Esophagus (tissue), 2 donors: ENCODE measurements at regions not wholly inside any gene's neighbourhood (a gene's known extent, or its start where the extent isn't known, plus 50 kb on each side); places are given as distances from the start of the nearest gene placed in this dataset.
"Not testable (repeated sequence)": the region's sequence is repeated elsewhere in the genome, so short reads cannot be mapped to it uniquely, and the experiment has no call there.

Source experiments
- H3K27ac ChIP-seq, 2 donors: one replicate each; pipeline ENCODE4 v1.5.1; 2013; ENCODE audit warnings: low read depth in 2 of 2, mild to moderate bottlenecking in 2 of 2, inconsistent platforms in 1 of 2, low read length in 1 of 2, moderate library complexity in 1 of 2
- H3K27me3 ChIP-seq, 2 donors: one replicate each; pipeline ENCODE4 v1.6.1; 2013; ENCODE audit warnings: low read length in 2 of 2, control low read depth in 1 of 2, mild to moderate bottlenecking in 1 of 2; ENCODE audit not compliant: insufficient read depth in 2 of 2, control insufficient read depth in 1 of 2
- H3K36me3 ChIP-seq, 2 donors: one replicate each; pipeline ENCODE4 v1.6.1; 2013; ENCODE audit warnings: low read length in 1 of 2; ENCODE audit not compliant: control insufficient read depth in 2 of 2, insufficient read depth in 2 of 2
- H3K4me1 ChIP-seq, 2 donors: one replicate each; pipeline ENCODE4 v1.6.1; 2013; ENCODE audit warnings: low read length in 1 of 2; ENCODE audit not compliant: control insufficient read depth in 2 of 2, insufficient read depth in 2 of 2
- H3K4me3 ChIP-seq, 2 donors: one replicate each; pipeline ENCODE4 v1.5.1; 2013; ENCODE audit warnings: low read length in 2 of 2, mild to moderate bottlenecking in 2 of 2, low read depth in 1 of 2, moderate library complexity in 1 of 2
- H3K9me3 ChIP-seq, 2 donors: one replicate each; pipeline ENCODE4 v1.6.1; 2013; ENCODE audit warnings: mild to moderate bottlenecking in 2 of 2, low read depth in 1 of 2, low read length in 1 of 2, moderate library complexity in 1 of 2; ENCODE audit not compliant: control insufficient read depth in 2 of 2, insufficient read depth in 1 of 2
- WGBS, 2 donors: extraction: QIAGEN DNeasy Blood & Tissue Kit; methylation state at CpG; one replicate each; pipeline ENCODE4 v1.1.7; 2013; 5-methylcytosine and 5-hydroxymethylcytosine counted together
- donor health status: healthy with polysubstance abuse.
- donor health status: Bipolar disorder and iron deficiency.

- H3K4me1 ChIP-seq = no peaks in the 10 kb centered on the region
- no peak overlapping the region for H3K4me3 ChIP-seq
- no peaks in the 10 kb centered on the region for H3K9me3 ChIP-seq
- no peaks in the 10 kb centered on the region for H3K27me3 ChIP-seq
- peaks cover 0 to 5% of the 10 kb centered on the region in 2 donors for H3K36me3 ChIP-seq
- no peak overlapping the region for H3K27ac ChIP-seq
- WGBS, 2 donors = 91 to 95% methylated on average over 4 of the region's 4 CpGs
Observed at GRCh38 chr14:71621980-71622605, 310.1 kb upstream of the RGS6 start.

GRCh38 chr14:71623939-71624338 is 308.3 kb upstream of the RGS6 start:
- Histone ChIP-seq H3K36me3 (peaks cover 0 to 3% of the 10 kb centered on the region in 2 donors), H3K4me1 (no peaks in the 10 kb centered on the region), H3K27ac (no peak overlapping the region), H3K9me3 (no peaks in the 10 kb centered on the region), H3K4me3 (no peak overlapping the region), H3K27me3 (no peaks in the 10 kb centered on the region)
- WGBS, 2 donors = 93% methylated on average over 8 of the region's 8 CpGs

- Histone ChIP-seq H3K4me3 (no peak overlapping the region), H3K27ac (no peak overlapping the region), H3K9me3 (no peaks in the 10 kb centered on the region), H3K27me3 (no peaks in the 10 kb centered on the region), H3K4me1 (no peaks in the 10 kb centered on the region), H3K36me3 (peaks cover 0 to 3% of the 10 kb centered on the region in 2 donors)
- WGBS, 2 donors = 91 to 92% methylated on average over 6 of the region's 6 CpGs
Observed at GRCh38 chr14:71625175-71625574, 307.1 kb upstream of the RGS6 start.

GRCh38 chr14:71625891-71626701 is 306.1 kb upstream of the RGS6 start:
- no peaks in the 10 kb centered on the region for H3K9me3 ChIP-seq
- no peaks in the 10 kb centered on the region for H3K4me1 ChIP-seq
- no peak overlapping the region for H3K27ac ChIP-seq
- H3K27me3 ChIP-seq = no peaks in the 10 kb centered on the region
- no peak overlapping the region for H3K4me3 ChIP-seq
- WGBS, 2 donors = 75 to 77% methylated on average over 6 of the region's 6 CpGs
- peaks cover 0 to 3% of the 10 kb centered on the region in 2 donors for H3K36me3 ChIP-seq

GRCh38 chr14:71628433-71628832 is 303.8 kb upstream of the RGS6 start:
- no peaks in the 10 kb centered on the region for H3K9me3 ChIP-seq
- no peak overlapping the region for H3K27ac ChIP-seq
- H3K4me1 ChIP-seq = no peaks in the 10 kb centered on the region
- no peaks in the 10 kb centered on the region for H3K27me3 ChIP-seq
- peaks cover 0 to 6% of the 10 kb centered on the region in 2 donors for H3K36me3 ChIP-seq
- H3K4me3 ChIP-seq = no peak overlapping the region

GRCh38 chr14:71629250-71629649 is 303.0 kb upstream of the RGS6 start:
- 89 to 95% methylated on average over 1 of the region's 1 CpG for WGBS, 2 donors
- Histone ChIP-seq H3K4me3 (no peak overlapping the region), H3K4me1 (no peaks in the 10 kb centered on the region), H3K9me3 (no peaks in the 10 kb centered on the region), H3K27me3 (no peaks in the 10 kb centered on the region), H3K27ac (no peak overlapping the region), H3K36me3 (peaks cover 0 to 3% of the 10 kb centered on the region in 2 donors)

DNA sequence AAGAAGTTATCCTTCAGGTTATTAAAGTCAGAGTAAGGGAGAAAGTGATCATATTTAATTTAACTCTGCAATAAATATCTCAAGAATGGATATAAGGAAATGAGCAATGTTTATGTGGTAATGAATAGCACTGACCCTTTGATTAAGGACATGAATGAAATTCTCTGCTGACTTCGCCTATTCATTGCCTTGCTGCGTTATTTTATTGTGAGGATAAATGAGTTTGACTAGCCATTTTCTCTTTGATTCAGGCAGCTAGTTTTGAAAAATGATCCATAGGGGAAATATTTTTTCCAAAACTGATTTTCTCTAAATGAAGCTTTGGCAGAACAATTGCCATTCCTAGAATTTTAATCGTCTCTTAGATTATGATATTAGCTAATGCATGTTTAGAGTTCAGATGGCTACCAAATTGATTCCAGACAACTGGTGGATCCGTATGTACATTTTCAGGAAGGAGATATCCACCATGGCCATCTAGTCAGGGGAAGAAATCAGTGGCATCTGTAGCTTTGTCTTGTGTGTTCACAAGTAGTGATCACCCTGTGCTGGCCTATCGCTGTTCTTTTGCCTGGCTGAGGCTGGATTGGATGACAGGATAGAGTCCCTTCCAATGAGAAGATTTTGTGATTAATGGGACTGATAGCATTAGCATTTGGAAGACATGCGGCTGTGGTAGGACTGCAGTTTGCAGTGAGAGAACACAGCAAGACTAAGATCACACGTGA is 302.3 kb upstream of the RGS6 start:
- H3K4me1 ChIP-seq = no peaks in the 10 kb centered on the region
- H3K4me3 ChIP-seq = no peak overlapping the region
- H3K36me3 ChIP-seq = peaks cover 0 to 3% of the 10 kb centered on the region in 2 donors
- H3K27me3 ChIP-seq = no peaks in the 10 kb centered on the region
- H3K27ac ChIP-seq = no peak overlapping the region
- WGBS, 2 donors = 82 to 85% methylated on average over 7 of the region's 7 CpGs
- H3K9me3 ChIP-seq = no peaks in the 10 kb centered on the region

DNA sequence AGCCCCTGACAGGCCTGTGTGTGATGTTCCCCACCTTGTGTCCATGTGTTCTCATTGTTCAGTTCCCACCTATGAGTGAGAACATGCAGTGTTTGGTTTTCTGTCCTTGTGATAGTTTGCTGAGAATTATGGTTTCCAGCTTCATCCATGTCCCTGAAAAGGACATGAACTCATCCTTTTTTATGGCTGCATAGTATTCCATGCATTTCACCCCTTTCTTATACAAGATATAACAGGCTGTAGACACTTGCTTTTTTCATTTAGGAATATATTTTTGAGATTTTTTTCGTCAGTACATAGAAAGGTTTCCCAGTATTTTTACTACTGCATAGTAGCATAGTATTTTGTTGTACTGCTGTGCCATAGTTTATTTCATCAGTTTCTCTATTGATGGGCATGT is 301.2 kb upstream of the RGS6 start:
- not testable (repeated sequence) for H3K4me1 ChIP-seq, H3K4me3 ChIP-seq, H3K9me3 ChIP-seq, H3K36me3 ChIP-seq, H3K27ac ChIP-seq, H3K27me3 ChIP-seq
- 88 to 100% methylated on average over 1 of the region's 1 CpG for WGBS, 2 donors

- Histone ChIP-seq H3K9me3 (no peaks in the 10 kb centered on the region), H3K36me3 (peaks cover 0 to 3% of the 10 kb centered on the region in 2 donors), H3K4me1 (no peaks in the 10 kb centered on the region), H3K27me3 (no peaks in the 10 kb centered on the region), H3K4me3 (no peak overlapping the region), H3K27ac (no peak overlapping the region)
- 84 to 91% methylated on average over 4 of the region's 4 CpGs for WGBS, 2 donors
Observed at GRCh38 chr14:71632440-71632946, 299.7 kb upstream of the RGS6 start.
